ENCODE measurements at regions not wholly inside any gene's neighbourhood (a gene's known extent, or its start where the extent isn't known, plus 50 kb on each side); places are given as distances from the start of the nearest gene placed in this dataset.

DNA sequence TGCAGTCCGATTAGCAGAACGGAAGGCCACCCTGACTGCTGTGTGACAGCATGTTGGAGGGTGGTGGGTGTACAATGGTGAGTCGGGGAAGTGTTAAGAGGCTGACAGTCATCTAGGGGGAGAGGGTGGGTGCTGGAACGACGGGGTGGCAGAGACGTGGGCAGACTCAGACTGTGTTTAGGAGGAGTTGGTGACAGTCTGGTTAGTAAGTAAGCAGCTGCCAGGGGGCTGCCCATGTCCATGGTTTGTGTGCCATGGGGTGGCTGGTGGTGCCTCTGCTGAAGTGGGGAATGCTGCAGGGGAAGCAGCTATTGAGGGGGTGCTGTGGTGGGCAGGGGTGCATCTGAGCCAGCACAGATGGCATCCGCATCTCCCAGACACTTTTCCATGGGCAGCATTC lies 51.3 kb upstream of the BOD1 start:
- H3K4me1 Mint-ChIP-seq (ENCODE audit: low read depth) = no peaks in the 10 kb centered on the region
- no peaks in the 10 kb centered on the region for H3K36me3 Mint-ChIP-seq (ENCODE audit: low read depth)
- no peak overlapping the region for H3K27ac Mint-ChIP-seq
- no peaks in the 10 kb centered on the region for H3K9me3 Mint-ChIP-seq
- no peak overlapping the region for H3K4me3 Mint-ChIP-seq
- H3K27me3 Mint-ChIP-seq (ENCODE audit: low read depth) = peaks cover 3% of the 10 kb centered on the region

DNA sequence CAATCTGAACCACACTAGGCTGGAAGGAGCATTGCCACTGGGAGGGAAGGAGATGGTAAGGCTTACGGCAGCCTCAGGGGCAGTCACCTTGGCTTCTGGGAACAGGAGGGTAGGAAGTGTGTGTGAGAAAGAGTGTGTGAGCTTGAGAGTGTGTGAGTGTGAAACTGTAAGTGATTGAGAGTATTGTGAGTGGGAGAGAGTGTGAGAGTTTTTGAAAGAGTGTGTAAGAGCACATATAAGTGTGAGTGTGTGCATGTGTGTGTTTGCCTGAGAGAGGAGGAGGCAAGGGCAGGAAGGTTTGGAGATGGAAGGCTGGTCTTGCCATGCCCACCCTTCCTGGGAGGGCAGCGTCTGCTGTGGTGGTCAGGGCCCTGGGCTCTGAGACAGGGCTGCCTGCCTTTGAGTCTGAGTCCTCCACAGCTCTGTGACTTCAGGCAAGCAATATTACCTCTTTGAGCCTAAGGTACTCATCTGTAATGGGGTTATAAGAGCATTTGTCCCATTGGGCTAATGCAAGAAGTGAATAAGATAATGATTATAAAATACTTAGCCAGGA lies 51.9 kb upstream of the BOD1 start:
- Mint-ChIP-seq H3K27me3 (ENCODE audit: low read depth) (peaks cover 3% of the 10 kb centered on the region), H3K4me1 (ENCODE audit: low read depth) (no peaks in the 10 kb centered on the region), H3K27ac (no peak overlapping the region), H3K36me3 (ENCODE audit: low read depth) (no peaks in the 10 kb centered on the region), H3K9me3 (no peaks in the 10 kb centered on the region), H3K4me3 (no peak overlapping the region)

- no peaks in the 10 kb centered on the region for H3K36me3 Mint-ChIP-seq (ENCODE audit: low read depth)
- no peaks in the 10 kb centered on the region for H3K9me3 Mint-ChIP-seq
- no peak overlapping the region for H3K4me3 Mint-ChIP-seq
- H3K4me1 Mint-ChIP-seq (ENCODE audit: low read depth) = no peaks in the 10 kb centered on the region
- H3K27ac Mint-ChIP-seq = no peak overlapping the region
- H3K27me3 Mint-ChIP-seq (ENCODE audit: low read depth) = peaks cover 3% of the 10 kb centered on the region
These were observed 52.5 kb upstream of the BOD1 start for GRCh38 chr5:173668910-173669309.

DNA sequence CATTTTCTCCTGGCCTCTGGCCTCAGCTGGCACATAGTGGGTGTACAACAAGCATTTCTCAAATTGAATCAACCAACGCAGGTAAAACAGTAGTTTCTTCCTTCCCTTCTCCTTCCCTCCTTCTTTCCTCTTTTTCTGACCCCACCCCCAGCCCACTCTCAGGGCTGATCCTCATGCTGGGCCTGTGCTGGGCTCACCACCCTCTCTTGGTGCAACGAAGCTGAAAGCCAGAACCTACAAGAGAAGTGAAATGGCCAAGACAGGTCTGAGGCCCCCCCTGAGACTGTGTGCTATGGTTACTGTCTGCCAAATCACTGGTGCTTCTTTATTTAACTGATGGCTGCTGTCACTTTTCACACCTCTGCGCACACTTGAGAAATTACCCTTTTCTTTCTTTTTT lies 53.0 kb upstream of the BOD1 start:
- Mint-ChIP-seq H3K9me3 (no peaks in the 10 kb centered on the region), H3K4me1 (ENCODE audit: low read depth) (no peaks in the 10 kb centered on the region), H3K27ac (no peak overlapping the region), H3K36me3 (ENCODE audit: low read depth) (no peaks in the 10 kb centered on the region), H3K27me3 (ENCODE audit: low read depth) (peaks cover 3% of the 10 kb centered on the region), H3K4me3 (no peak overlapping the region)

GRCh38 chr5:173670130-173670651 lies 53.7 kb upstream of the BOD1 start:
- Mint-ChIP-seq H3K36me3 (ENCODE audit: low read depth) (no peaks in the 10 kb centered on the region), H3K27me3 (ENCODE audit: low read depth) (peaks cover 3% of the 10 kb centered on the region), H3K9me3 (no peaks in the 10 kb centered on the region), H3K4me3 (no peak overlapping the region), H3K27ac (no peak overlapping the region), H3K4me1 (ENCODE audit: low read depth) (no peaks in the 10 kb centered on the region)

DNA sequence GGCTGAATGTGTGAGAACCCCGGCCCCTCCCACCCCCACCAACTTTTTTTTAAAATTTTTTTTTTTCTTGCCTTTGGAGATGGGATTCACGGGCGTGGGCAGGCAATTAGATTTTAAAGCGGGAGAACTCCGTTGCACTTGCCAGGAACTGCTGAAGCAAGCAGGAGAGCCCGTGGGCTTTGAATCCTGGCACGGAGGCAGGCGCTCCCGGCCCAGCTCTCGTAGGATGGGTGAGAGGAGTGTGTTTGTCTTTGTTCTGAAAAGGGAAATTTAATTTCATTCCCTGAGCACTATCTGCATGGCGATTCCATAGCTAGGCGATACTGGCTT lies 54.3 kb upstream of the BOD1 start:
- Mint-ChIP-seq H3K27ac (no peak overlapping the region), H3K9me3 (no peaks in the 10 kb centered on the region), H3K27me3 (ENCODE audit: low read depth) (peaks cover 3% of the 10 kb centered on the region), H3K4me1 (ENCODE audit: low read depth) (no peaks in the 10 kb centered on the region), H3K4me3 (no peak overlapping the region), H3K36me3 (ENCODE audit: low read depth) (no peaks in the 10 kb centered on the region)

- no peaks in the 10 kb centered on the region for H3K9me3 Mint-ChIP-seq
- H3K4me1 Mint-ChIP-seq (ENCODE audit: low read depth) = no peaks in the 10 kb centered on the region
- H3K4me3 Mint-ChIP-seq = no peak overlapping the region
- no peaks in the 10 kb centered on the region for H3K36me3 Mint-ChIP-seq (ENCODE audit: low read depth)
- H3K27ac Mint-ChIP-seq = no peak overlapping the region
- H3K27me3 Mint-ChIP-seq (ENCODE audit: low read depth) = peaks cover 3% of the 10 kb centered on the region
These were observed 54.9 kb upstream of the BOD1 start for GRCh38 chr5:173671121-173671949.

DNA sequence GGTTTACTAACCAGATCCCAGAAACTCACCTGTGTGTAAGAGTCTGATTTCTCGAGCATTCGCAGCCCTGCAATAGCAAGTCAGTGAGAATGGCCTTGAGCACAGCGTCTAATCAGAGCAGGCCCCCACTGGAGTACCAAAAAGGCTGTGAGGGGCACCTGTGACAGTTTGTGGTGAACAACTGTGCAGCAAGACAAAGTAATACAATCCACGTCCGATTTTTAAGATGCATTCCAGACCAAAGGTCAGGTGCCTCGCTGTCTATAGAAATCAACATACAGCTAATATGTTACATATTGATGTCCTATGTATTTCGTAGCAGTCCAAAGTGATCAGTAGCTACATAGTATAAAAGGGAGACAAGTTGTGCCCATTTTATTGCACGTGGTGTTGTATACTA lies 55.7 kb upstream of the BOD1 start:
- H3K27me3 Mint-ChIP-seq (ENCODE audit: low read depth) = peaks cover 3% of the 10 kb centered on the region
- H3K9me3 Mint-ChIP-seq = no peaks in the 10 kb centered on the region
- no peak overlapping the region for H3K27ac Mint-ChIP-seq
- H3K36me3 Mint-ChIP-seq (ENCODE audit: low read depth) = no peaks in the 10 kb centered on the region
- H3K4me3 Mint-ChIP-seq = no peak overlapping the region
- H3K4me1 Mint-ChIP-seq (ENCODE audit: low read depth) = no peaks in the 10 kb centered on the region

DNA sequence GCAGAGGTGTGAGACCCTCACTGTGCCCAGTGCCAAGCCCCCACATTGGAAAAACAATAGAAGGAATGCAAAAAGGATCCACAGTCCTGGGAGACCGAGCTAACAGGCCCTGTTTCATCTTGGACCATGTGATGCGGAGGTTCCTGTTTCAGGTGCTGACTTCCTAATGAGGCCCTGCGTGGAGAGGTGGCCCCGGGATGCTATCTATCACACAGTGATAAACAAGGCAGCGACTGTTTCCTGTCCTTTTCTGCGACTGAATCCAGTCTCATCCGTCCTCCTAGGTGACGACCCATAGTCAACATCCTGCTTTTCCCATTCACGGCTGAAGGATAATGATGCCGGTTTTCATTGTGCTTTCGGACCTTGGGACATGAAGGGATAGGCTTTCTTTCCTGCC lies 56.4 kb upstream of the BOD1 start:
- no peaks in the 10 kb centered on the region for H3K4me1 Mint-ChIP-seq (ENCODE audit: low read depth)
- H3K27ac Mint-ChIP-seq = no peak overlapping the region
- H3K4me3 Mint-ChIP-seq = no peak overlapping the region
- no peaks in the 10 kb centered on the region for H3K9me3 Mint-ChIP-seq
- peaks cover 3% of the 10 kb centered on the region for H3K27me3 Mint-ChIP-seq (ENCODE audit: low read depth)
- no peaks in the 10 kb centered on the region for H3K36me3 Mint-ChIP-seq (ENCODE audit: low read depth)

DNA sequence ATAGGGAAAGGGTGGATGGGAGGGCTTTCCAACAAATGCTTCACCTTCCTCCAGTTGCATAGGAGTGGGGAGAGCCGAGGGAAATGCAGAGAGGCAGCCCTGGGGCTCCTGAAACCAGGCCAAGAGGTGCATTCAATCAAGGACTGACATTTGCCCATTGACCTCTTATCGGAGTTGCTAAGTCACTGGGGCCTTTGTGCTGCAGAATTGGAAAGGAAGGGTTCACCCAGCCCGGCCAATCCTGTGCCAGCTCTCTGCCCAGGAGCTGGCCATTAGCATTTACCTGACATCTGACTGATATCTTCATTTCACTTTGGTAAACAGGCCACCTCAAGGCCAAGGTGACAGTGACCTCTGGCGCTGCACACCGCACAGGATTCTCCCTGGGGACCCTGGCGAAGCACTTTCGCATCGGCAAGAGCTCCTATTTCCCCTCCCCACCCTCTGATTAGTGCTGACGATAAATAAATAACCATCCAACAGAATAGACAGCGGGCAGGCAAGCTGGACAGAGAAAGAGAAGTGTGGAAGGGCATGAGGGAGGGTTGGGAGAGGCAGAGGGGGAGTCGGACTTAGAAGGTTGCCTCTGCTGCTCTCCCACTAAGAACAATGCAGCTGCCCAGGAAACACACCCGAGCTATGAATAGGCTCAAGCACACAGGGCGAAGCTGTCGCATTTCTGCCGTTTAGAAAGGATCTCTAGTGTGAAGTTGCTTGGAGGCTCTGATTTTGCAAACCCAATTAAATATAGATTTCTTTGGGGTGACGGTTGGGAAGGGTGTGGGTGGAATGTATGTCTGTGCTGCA lies 57.0 kb upstream of the BOD1 start:
- H3K27ac Mint-ChIP-seq = no peak overlapping the region
- no peaks in the 10 kb centered on the region for H3K36me3 Mint-ChIP-seq (ENCODE audit: low read depth)
- no peaks in the 10 kb centered on the region for H3K4me1 Mint-ChIP-seq (ENCODE audit: low read depth)
- H3K27me3 Mint-ChIP-seq (ENCODE audit: low read depth) = peaks cover 3% of the 10 kb centered on the region
- no peak overlapping the region for H3K4me3 Mint-ChIP-seq
- no peaks in the 10 kb centered on the region for H3K9me3 Mint-ChIP-seq

GRCh38 chr5:173675287-173675996 lies 59.0 kb upstream of the BOD1 start:
- Mint-ChIP-seq H3K9me3 (peaks cover 8% of the 10 kb centered on the region), H3K4me3 (no peak overlapping the region), H3K4me1 (ENCODE audit: low read depth) (peaks cover 2% of the 10 kb centered on the region), H3K27me3 (ENCODE audit: low read depth) (no peaks in the 10 kb centered on the region), H3K36me3 (ENCODE audit: low read depth) (no peaks in the 10 kb centered on the region), H3K27ac (no peak overlapping the region)

GRCh38 chr5:173676375-173676774 lies 59.9 kb upstream of the BOD1 start:
- Mint-ChIP-seq H3K36me3 (ENCODE audit: low read depth) (no peaks in the 10 kb centered on the region), H3K27me3 (ENCODE audit: low read depth) (no peaks in the 10 kb centered on the region), H3K9me3 (peaks cover 8% of the 10 kb centered on the region), H3K4me1 (ENCODE audit: low read depth) (peaks cover 8% of the 10 kb centered on the region), H3K27ac (no peak overlapping the region), H3K4me3 (no peak overlapping the region)

DNA sequence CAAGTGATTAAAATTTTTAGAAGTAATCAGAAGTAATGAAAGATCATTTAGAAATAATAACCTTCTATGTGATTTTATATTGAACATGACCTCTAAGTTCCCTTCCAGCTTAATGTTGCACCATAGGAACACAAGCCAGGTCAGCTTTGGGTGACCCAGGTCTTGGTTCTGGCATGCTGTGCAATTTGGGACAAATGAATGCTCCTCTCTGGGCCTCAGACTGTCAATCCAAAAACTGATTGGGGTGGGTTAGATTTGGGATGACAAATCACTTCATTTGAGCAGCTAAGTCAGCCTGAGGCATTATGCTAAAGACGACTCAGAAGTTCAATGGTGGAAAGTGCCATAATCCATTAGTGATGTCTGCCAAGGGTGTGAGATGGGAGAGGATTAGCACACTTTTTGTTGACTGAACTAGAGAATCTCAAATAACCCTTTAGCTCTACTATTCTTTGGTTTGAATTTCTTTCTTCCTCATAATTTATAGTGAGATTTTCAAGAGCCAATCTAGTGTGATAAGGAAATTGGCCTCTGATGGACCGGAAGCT lies 60.7 kb upstream of the BOD1 start:
- H3K36me3 Mint-ChIP-seq (ENCODE audit: low read depth) = no peaks in the 10 kb centered on the region
- H3K9me3 Mint-ChIP-seq = peaks cover 8% of the 10 kb centered on the region
- no peak overlapping the region for H3K4me3 Mint-ChIP-seq
- H3K4me1 Mint-ChIP-seq (ENCODE audit: low read depth) = peaks cover 13% of the 10 kb centered on the region
- H3K27ac Mint-ChIP-seq = no peak overlapping the region
- H3K27me3 Mint-ChIP-seq (ENCODE audit: low read depth) = no peaks in the 10 kb centered on the region

DNA sequence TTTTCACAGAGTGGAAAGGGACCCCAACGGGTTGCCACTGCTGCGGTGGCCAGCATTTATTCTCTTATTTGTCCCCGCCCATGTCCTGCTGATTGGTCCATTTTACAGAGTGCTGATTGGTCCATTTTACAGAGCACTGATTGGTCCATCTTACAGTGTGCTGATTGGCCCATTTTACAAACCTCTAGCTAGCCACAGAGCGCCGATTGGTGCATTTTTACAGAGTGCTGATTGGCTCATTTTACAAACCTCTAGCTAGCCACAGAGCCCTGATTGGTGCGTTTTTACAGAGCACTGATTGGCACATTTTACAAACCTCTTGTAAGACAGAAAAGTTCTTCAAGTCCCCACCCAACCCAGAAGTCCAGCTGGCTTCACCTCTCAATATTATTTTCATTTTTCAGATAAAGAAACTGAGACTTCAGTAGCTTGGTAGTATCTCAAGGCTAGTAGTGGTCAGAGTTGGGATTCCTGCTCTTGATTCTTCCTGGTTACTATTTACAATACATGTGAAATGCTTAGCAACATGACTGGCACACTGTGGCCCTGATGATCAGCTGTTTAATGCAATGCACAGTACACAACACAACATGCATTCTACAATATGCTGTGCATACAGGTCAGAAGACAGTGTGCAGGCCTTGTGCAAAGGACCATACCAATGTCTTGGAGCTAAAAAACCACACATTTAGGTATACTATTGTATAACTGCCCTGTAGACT lies 63.6 kb upstream of the BOD1 start:
- peaks cover 13% of the 10 kb centered on the region for H3K4me1 Mint-ChIP-seq (ENCODE audit: low read depth)
- H3K27me3 Mint-ChIP-seq (ENCODE audit: low read depth) = no peaks in the 10 kb centered on the region
- no peak overlapping the region for H3K4me3 Mint-ChIP-seq
- H3K36me3 Mint-ChIP-seq (ENCODE audit: low read depth) = no peaks in the 10 kb centered on the region
- H3K27ac Mint-ChIP-seq = no peak overlapping the region
- peaks cover 8% of the 10 kb centered on the region for H3K9me3 Mint-ChIP-seq
